Fibroblast of lung (primary cell): ENCODE measurements at regions not wholly inside any gene's neighbourhood (a gene's known extent, or its start where the extent isn't known, plus 50 kb on each side); places are given as distances from the start of the nearest gene placed in this dataset.

ENCODE experiments used
- EZH2 ChIP-seq: IDR thresholded peaks from 2 replicates; pipeline ENCODE4 v1.5.1; 2012; ENCODE audit warnings: low read length, control low read depth, mild to moderate bottlenecking; ENCODE audit errors: missing control alignments
- TF ChIP-seq, protein P1 (sequence below), 2 donors: IDR thresholded peaks in 1 of 2; conservative IDR thresholded peaks in 1 of 2; 1 replicate in 1 of 2; 2 replicates in 1 of 2; pipeline ENCODE4 v1.5.1; 2011 to 2012; ENCODE audit warnings: low read length in 2 of 2, control low read depth in 1 of 2, inconsistent platforms in 1 of 2, low read depth in 1 of 2, mild to moderate bottlenecking in 1 of 2

GRCh38 chr15:26197060-26197459 lies 333.9 kb upstream of the ATP10A start:
- no peak for TF ChIP-seq EZH2
- TF ChIP-seq, protein P1, sequence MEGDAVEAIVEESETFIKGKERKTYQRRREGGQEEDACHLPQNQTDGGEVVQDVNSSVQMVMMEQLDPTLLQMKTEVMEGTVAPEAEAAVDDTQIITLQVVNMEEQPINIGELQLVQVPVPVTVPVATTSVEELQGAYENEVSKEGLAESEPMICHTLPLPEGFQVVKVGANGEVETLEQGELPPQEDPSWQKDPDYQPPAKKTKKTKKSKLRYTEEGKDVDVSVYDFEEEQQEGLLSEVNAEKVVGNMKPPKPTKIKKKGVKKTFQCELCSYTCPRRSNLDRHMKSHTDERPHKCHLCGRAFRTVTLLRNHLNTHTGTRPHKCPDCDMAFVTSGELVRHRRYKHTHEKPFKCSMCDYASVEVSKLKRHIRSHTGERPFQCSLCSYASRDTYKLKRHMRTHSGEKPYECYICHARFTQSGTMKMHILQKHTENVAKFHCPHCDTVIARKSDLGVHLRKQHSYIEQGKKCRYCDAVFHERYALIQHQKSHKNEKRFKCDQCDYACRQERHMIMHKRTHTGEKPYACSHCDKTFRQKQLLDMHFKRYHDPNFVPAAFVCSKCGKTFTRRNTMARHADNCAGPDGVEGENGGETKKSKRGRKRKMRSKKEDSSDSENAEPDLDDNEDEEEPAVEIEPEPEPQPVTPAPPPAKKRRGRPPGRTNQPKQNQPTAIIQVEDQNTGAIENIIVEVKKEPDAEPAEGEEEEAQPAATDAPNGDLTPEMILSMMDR (conservative IDR thresholded peaks at IDR 0.05 in 1 of 2, IDR thresholded peaks at IDR 0.05 in 1 of 2; ENCODE audit: low read depth in 1 of 2, low read length in 2 of 2) = no peak
